ENCODE measurements at regions not wholly inside any gene's neighbourhood (a gene's known extent, or its start where the extent isn't known, plus 50 kb on each side); places are given as distances from the start of the nearest gene placed in this dataset.

GRCh38 chr6:14031516-14031915, 86.1 kb upstream of the CD83 start:
- H3K4me1 ChIP-seq (ENCODE audit: low read length) = no peaks in the 10 kb centered on the region

GRCh38 chr6:14035071-14035847, 82.3 kb upstream of the CD83 start:
- H3K4me2 ChIP-seq (ENCODE audit: low read depth, low read length) = no peak overlapping the region
- H4K20me1 ChIP-seq (ENCODE audit: insufficient read depth, low read length) = no peaks in the 10 kb centered on the region
- no peak for DNase-seq

More at GRCh38 chr6:14031516-14031915, 86.1 kb upstream of the CD83 start:
- H3K4me2 ChIP-seq (ENCODE audit: low read depth, low read length) = no peak overlapping the region
- no peaks in the 10 kb centered on the region for H3K9me2 ChIP-seq (replicated peaks; ENCODE audit: insufficient read depth, low read length)
- no peaks in the 10 kb centered on the region for H4K20me1 ChIP-seq (ENCODE audit: insufficient read depth, low read length)
- H3K9me3 ChIP-seq (replicated peaks; ENCODE audit: insufficient read depth, low read length) = no peaks in the 10 kb centered on the region
- H3K27ac ChIP-seq (ENCODE audit: low read length) = no peak overlapping the region
- TF ChIP-seq EZH2 (optimal IDR thresholded peaks at IDR 0.05; ENCODE audit: low read depth, low read length) (no peak), EZH2phosphoT487 (IDR thresholded peaks at IDR 0.05; ENCODE audit: low read length) (no peak), CTCF (IDR thresholded peaks at IDR 0.05; ENCODE audit: low read length) (no peak)
- DNase-seq = no peak
- H3K4me3 ChIP-seq (ENCODE audit: low read length) = no peak overlapping the region
- no peak overlapping the region for H3K9ac ChIP-seq (ENCODE audit: low read length)
- H3K27me3 ChIP-seq (replicated peaks; ENCODE audit: insufficient read depth, low read length) = no peaks in the 10 kb centered on the region
- H3F3A ChIP-seq (ENCODE audit: insufficient read depth, low read length) = no peaks in the 10 kb centered on the region
- H3K36me3 ChIP-seq (replicated peaks; ENCODE audit: insufficient read depth, low read length) = no peaks in the 10 kb centered on the region
- H2AFZ ChIP-seq (ENCODE audit: low read length) = no peak overlapping the region
- H3K79me2 ChIP-seq (ENCODE audit: low read length) = no peaks in the 10 kb centered on the region

GRCh38 chr6:14035874-14036273, 81.7 kb upstream of the CD83 start:
- no peaks in the 10 kb centered on the region for H4K20me1 ChIP-seq (ENCODE audit: insufficient read depth, low read length)
- no peak overlapping the region for H3K4me3 ChIP-seq (ENCODE audit: low read length)
- TF ChIP-seq CTCF (IDR thresholded peaks at IDR 0.05; ENCODE audit: low read length) (no peak), EZH2phosphoT487 (IDR thresholded peaks at IDR 0.05; ENCODE audit: low read length) (no peak), EZH2 (optimal IDR thresholded peaks at IDR 0.05; ENCODE audit: low read depth, low read length) (no peak)
- H3K27me3 ChIP-seq (replicated peaks; ENCODE audit: insufficient read depth, low read length) = no peaks in the 10 kb centered on the region
- H3K9ac ChIP-seq (ENCODE audit: low read length) = no peak overlapping the region
- H3F3A ChIP-seq (ENCODE audit: insufficient read depth, low read length) = no peaks in the 10 kb centered on the region
- H3K9me3 ChIP-seq (replicated peaks; ENCODE audit: insufficient read depth, low read length) = no peaks in the 10 kb centered on the region
- no peak overlapping the region for H2AFZ ChIP-seq (ENCODE audit: low read length)
- H3K27ac ChIP-seq (ENCODE audit: low read length) = no peak overlapping the region
- DNase-seq = no peak
- H3K9me2 ChIP-seq (replicated peaks; ENCODE audit: insufficient read depth, low read length) = no peaks in the 10 kb centered on the region
- no peaks in the 10 kb centered on the region for H3K4me1 ChIP-seq (ENCODE audit: low read length)
- H3K79me2 ChIP-seq (ENCODE audit: low read length) = no peaks in the 10 kb centered on the region
- H3K36me3 ChIP-seq (replicated peaks; ENCODE audit: insufficient read depth, low read length) = no peaks in the 10 kb centered on the region
- H3K4me2 ChIP-seq (ENCODE audit: low read depth, low read length) = no peak overlapping the region

More at GRCh38 chr6:14035071-14035847, 82.3 kb upstream of the CD83 start:
- Histone ChIP-seq H3K9me3 (replicated peaks; ENCODE audit: insufficient read depth, low read length) (no peaks in the 10 kb centered on the region), H3K4me1 (ENCODE audit: low read length) (no peaks in the 10 kb centered on the region), H3K36me3 (replicated peaks; ENCODE audit: insufficient read depth, low read length) (no peaks in the 10 kb centered on the region), H2AFZ (ENCODE audit: low read length) (no peak overlapping the region), H3K4me3 (ENCODE audit: low read length) (no peak overlapping the region), H3K27ac (ENCODE audit: low read length) (no peak overlapping the region), H3K27me3 (replicated peaks; ENCODE audit: insufficient read depth, low read length) (no peaks in the 10 kb centered on the region), H3K9me2 (replicated peaks; ENCODE audit: insufficient read depth, low read length) (no peaks in the 10 kb centered on the region), H3K79me2 (ENCODE audit: low read length) (no peaks in the 10 kb centered on the region), H3K9ac (ENCODE audit: low read length) (no peak overlapping the region), H3F3A (ENCODE audit: insufficient read depth, low read length) (no peaks in the 10 kb centered on the region)
- TF ChIP-seq EZH2 (optimal IDR thresholded peaks at IDR 0.05; ENCODE audit: low read depth, low read length) (no peak), CTCF (IDR thresholded peaks at IDR 0.05; ENCODE audit: low read length) (no peak), EZH2phosphoT487 (IDR thresholded peaks at IDR 0.05; ENCODE audit: low read length) (no peak)

Data from MM.1S (cell line).